ENCODE measurements at regions not wholly inside any gene's neighbourhood (a gene's known extent, or its start where the extent isn't known, plus 50 kb on each side); places are given as distances from the start of the nearest gene placed in this dataset.

DNA sequence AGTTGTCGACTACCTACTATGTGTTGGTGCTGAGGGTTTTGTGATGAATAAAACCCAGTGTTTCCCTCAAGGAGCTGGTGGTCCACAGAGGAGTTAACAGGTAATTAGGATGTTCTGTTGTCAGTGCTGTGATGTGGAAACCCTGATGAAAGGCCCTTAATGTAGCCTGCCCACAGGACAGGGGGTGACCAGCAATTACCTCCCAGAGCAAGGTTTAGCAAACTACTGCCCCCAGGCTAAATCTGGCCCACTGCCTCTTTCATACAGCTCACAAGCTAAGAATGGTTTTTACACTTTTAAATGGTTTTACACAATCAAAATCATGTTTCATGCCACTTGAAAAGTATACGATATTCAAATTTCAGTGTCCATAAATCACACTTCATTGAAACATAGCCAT is 536.2 kb downstream of the MIAT start:
- DNase-seq (ENCODE audit: low read depth in 1 of 2, low spot score in 1 of 2) = no peak

DNA sequence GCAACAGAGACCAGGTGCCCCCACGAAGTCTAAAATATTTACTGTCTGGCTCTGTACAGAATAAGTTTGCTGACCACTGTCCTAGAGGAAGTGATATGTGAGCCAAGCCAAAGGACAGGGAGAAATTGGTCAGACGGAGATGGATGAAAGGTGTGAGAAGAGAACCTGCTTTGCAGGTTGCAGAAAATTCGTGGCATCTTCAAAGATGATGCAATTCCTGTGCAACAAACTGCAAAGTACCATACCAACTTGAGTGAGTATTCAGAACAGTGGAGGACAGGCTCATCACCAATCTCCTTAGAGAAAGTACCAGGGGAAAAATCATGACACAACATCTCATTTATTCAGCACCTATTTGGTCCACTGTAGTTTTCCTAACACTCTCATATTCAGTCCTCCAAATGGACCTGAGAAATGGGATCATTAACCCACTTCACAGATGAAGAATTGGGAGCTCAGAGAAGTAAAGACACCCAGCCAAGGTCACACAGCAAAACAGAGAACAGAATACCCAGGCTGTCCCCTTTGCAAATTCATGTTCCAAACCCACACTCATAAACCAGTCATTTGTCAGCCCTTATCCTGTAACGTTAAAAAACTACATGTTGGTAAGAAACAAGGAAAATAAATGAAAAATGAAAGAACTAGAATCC is 536.8 kb downstream of the MIAT start:
- no peak for DNase-seq (ENCODE audit: low read depth in 1 of 2, low spot score in 1 of 2)

DNA sequence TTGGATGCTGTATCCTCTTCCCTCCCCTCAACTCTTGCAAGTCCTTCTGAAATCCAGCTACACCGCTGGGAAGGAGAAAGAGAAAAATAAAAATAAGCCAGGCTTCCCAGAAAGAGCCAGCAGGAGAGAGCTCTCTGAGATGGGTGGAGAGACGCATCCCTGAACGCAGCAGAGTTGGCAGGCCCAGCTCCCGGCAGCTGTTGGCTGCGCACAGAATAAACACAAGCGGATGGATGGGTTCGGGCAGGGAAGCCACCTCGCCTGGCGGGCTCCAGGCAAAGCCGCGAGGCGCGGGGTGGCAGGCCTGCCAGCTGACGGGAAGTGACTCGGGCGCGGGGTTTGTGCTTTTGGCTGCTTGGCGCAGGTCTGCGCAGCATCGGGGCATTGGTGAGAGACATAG is 537.7 kb downstream of the MIAT start:
- no peak for DNase-seq (ENCODE audit: low read depth in 1 of 2, low spot score in 1 of 2)

DNA sequence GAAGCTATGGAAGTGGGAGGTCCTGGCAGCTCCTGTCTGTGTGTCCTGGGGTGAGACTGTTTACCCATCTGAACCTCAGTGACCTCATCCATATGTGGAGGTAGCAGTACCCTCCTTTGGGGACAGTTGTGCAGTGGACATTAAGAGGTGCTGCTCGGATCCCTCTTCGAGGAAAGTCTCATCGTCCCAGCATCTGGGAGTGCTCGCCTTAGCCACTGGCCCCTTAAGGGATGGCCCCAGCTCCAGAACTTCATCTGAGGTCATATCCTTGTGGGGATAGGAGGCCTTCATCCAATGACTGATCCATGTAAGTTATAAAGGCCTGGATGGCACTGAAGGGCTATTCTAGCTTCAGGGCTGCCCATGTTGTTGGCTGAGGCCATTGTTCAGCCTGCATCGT is 538.1 kb downstream of the MIAT start:
- DNase-seq (ENCODE audit: low read depth in 1 of 2, low spot score in 1 of 2) = no peak

DNA sequence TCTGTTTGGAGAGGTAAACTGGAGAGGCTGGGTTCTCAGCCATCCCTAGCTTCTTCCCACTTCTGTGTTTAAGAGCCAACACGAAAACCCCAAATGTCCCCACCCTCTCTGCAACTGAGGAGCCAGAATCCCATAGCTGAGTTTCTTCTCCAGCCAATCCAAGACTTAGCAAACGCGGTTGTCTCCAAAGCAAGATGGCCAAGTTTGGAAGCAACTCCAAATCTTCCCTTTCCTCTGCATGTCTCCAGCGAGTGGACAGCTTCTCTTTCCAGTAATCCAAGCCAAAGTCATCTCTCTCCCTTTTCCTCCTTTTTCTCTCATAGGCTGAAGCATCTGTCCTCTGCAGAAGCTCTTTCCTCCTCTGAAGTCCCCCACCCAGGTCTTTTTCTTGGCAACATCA is 539.2 kb downstream of the MIAT start:
- DNase-seq (ENCODE audit: low read depth in 1 of 2, low spot score in 1 of 2) = no peak

DNA sequence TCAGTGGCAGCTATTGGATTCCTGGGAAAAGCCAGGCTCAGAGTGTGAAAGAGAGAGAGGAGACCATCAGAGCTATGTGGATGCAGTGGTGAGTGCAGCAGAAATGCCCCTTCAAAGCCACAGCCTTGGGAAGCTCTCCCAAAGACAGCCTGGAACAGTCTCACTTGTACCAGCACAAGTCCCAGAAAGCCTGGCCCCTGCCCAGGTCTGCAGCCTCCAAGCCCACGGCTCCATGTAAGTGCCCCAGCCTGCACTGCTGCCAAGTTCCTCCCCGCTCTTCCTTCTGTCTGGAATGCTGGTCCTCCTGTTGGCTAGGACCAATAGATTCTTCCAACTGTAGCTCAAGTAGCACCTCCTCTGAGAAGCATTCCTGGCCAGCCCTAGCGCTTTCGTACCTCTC is 539.7 kb downstream of the MIAT start:
- no peak for DNase-seq (ENCODE audit: low read depth in 1 of 2, low spot score in 1 of 2)

DNA sequence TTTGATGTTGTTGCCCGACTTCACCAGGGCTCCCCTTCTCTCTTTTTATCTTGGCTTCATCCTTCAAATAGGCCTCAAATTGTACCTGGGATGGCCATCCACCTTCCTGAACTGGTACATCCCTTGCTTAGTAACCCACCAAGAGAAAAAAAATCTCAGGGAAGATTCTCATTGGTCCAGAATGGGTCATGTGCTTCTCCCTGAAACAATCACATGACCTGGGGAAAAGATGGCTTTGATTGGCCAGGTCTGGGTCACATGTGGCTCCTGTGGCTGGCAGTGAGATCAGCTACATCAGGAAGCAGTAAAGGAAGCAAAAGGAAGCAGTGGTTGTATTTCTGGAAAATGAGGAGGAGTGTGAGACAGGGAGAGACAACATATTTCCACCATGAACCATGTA is 540.2 kb downstream of the MIAT start:
- no peak for DNase-seq (ENCODE audit: low read depth in 1 of 2, low spot score in 1 of 2)

DNA sequence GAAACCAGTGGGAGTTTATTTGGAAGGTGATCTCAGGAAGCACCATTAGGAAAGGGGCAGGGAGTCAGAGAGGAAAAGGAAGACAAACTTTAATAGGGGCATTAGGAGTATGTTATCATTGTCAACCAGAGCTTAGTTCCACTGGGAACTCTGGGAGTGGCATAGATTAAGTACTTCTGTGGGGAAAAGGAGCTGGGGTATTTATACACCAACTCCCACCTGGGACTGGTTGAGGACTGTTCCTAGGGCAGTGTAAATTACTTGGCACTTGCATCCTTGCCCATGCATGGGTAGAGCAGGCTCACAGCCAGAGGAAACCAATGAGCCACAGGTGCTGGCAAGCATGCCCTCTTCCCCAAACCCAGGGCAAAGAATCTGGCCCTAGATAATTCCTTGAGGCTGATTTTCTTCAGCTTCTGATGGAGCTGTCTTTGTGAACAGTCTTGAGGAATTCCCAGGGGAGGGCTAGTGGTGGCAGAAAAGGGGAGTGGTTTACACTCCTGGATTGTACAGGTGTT is 541.2 kb downstream of the MIAT start:
- DNase-seq (ENCODE audit: low read depth in 1 of 2, low spot score in 1 of 2) = no peak

DNA sequence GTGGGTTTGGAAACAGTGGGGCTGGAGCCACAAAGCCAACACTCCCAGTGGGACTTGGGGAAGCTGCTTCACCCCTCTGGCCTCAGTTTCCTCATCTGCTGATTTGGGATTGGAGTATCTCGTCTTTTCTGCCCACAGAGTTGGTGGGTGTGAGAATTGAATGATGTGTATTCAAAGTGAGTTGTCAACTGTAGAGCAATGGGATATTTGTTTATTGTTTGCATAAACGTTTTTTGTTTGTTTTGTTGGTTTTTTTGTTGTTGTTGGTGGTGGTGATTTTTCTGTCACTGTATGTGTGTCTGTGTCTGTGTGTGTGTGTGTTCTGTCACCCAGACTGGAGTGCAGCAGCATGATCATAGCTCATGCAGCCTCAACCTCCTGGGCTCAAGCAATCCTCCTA is 542.0 kb downstream of the MIAT start:
- DNase-seq (ENCODE audit: low read depth in 1 of 2, low spot score in 1 of 2) = no peak

DNA sequence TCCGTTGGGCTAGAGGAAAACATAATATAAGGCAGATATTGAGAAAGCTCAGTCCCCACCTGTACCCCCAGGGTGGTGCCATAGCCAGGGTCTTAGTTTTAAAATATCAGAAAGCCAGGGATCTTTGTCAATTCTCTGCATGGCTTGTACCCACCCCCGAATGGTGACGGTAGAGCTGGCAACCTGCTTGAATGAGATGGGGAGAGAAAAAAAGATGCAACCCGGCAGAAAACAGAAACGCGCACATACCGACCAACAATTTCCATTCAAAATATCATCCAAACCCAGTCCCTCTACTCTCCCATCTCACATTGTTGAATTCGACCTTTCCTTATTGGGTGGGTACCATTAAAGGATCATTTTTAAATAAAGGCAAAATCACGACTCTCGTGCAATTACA is 543.9 kb downstream of the MIAT start:
- DNase-seq (ENCODE audit: low read depth in 1 of 2, low spot score in 1 of 2) = no peak

DNA sequence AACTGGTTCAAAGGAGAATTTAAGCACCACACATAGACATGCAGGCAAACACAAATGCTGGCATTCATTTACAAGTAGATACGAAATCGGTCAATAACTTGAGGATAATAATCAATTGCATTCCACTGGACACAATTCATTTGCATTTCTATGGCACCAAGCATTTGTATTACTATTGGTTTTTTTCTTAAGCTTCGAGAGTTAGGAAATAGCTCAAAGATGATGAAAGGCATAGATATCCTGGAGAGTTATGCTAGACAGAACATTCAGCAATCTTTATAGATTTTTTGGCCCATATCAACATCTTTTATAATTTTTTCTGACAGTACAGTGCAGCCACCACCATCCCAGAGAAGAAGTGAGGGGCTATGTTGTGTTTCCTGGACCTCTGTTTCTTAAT is 544.4 kb downstream of the MIAT start:
- no peak for DNase-seq (ENCODE audit: low read depth in 1 of 2, low spot score in 1 of 2)

DNA sequence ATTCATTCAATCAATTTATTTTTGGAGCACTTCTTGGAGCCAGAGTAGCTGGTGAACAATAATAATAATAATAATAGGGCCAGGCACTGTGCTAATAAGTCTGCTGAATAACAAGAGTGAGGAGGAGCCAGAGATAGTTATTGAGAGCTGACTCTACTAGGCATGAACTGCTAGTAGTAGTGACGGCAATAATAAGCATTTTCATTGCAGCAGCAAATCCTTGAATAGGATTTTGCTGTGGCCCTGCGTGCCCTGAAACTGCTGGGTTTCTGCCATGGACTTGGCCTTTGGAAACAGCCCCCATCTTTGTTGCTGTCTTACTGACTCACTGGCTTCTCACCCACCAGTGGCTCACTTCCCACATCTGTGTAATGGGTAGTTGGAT is 545.9 kb downstream of the MIAT start:
- no peak for DNase-seq (ENCODE audit: low read depth in 1 of 2, low spot score in 1 of 2)

DNA sequence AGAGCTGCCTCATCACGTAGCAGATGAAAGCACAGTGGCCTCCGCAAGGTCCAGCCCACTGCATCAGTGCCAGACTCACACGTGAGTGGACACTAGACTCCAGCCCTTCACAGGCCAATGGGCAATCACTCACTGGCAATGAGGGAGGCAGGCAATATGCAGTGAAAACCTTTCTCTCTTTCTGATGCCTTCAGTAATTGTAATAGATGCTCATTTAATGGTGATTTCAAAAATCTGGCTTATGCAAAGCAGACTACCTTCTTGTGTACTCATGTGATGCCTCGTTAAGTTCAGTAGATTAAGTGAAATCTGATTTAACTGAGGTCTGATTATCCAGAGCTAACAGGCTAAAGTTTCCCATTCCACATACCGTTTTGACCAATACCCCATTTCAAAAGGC is 546.9 kb downstream of the MIAT start:
- DNase-seq (ENCODE audit: low read depth in 1 of 2, low spot score in 1 of 2) = no peak

DNA sequence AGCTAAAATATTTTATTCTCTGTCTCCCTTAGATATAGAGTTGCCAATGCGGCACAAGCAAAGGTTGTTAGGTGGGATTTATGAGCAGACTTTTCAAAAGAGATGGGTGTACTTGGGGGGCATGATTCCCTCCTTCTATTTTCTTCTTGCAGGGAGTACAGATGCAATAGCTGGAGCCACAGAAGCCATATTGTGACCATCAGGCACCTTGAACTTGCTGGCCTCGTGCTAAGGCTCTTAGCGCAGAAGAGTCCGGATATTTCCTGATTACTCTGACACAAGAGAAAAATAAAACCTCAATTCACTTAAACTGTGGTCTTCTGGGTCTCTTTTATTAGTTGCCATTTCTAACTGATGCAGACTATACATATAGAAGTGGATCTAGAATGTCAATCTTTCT is 547.4 kb downstream of the MIAT start:
- no peak for DNase-seq (ENCODE audit: low read depth in 1 of 2, low spot score in 1 of 2)

DNA sequence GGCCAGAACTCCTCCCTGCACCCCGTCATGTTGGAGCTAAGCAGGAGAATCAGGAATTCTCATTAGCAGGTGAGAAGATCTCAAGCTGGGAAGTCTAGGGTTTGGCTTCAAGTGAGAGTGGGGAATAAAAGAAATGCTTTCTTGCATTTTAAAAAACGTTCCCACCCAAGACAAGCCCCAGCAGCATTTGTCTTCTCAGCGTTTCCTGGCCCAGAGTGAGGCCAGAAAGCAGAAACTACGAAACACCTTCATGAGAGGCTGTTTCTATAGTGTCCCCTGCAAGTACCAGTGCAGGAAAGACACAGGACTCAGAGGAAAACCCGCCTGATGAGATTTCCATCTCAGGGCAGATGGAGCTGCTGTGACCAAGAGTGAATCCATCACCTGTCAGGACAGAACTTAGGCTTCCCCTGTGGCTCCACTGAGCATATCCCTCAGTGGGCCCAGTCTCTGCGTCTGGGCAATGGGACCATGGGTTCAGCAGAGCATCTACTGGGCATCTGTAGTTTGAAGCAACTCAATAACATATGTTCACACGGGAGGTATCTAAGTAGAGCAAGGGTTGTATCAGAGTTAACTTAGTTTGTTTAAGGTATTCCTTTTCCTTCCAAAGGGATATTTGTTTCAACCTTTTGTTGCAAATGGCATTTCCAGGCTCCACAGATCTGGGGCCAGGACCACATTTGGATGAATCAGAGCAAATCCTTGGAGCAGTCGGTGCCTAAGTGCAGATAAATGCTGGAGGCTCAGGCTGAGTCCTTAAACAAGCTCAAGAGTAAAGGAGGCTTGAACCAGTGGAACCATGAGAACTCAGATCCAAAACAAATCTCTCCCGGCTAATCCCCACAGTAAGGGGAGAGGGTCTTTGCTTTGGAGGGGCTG is 548.3 kb downstream of the MIAT start:
- DNase-seq (ENCODE audit: low read depth in 1 of 2, low spot score in 1 of 2) = no peak

DNA sequence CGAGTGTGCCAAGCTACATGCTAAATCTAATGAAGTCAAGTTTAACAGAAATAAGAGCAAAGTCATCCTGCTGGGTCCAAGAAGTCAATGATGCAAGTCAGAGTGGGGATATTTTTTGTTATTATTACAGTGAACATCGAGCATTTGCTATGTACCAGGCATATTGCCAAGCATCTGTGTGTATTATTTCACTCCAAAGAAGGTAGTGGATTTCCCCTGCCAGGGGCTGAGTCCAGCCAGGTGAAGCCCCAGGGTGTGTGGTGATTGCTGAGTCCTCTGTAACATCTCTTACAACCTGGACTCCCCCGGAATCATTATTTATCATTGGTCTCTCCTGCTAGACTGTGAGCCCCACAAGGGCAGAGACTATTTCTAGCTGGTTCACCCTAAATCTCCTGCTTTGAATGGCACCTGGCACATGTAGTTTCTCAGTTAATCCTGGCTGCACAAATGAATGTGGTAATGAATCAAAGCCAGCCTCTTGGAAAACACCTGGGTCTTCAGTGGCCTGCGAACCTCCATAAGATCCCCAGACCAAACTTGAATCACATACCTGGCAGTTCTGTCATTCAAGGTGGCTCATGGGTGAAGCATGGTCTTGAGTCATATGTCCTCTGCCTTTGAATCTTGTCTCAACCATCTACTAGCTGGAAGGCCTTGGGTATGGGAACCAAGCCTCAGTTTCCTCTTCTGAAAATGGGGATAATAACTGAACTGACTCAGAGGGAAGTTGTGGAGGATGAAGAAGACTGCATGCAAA is 549.2 kb downstream of the MIAT start:
- DNase-seq (ENCODE audit: low read depth in 1 of 2, low spot score in 1 of 2) = no peak

DNA sequence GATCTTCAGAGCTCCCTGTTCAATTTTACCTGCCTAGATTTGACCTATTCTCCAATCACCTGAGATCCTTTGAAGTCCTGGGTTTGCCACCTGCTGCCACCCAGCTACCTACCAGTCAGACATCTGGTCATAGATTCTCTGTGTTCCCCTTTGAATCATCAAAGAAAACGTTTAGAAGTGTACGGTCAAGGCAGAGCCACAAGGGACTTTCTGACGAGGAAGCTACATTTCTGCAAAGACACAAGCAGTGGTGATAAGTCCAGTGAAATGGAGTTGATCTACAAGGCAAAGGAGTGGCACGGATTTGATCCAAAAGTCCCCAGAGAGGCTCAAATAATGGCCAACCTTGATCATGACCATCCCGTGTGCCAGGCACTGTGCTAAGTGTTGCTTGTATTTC is 549.9 kb downstream of the MIAT start:
- no peak for DNase-seq (ENCODE audit: low read depth in 1 of 2, low spot score in 1 of 2)

DNA sequence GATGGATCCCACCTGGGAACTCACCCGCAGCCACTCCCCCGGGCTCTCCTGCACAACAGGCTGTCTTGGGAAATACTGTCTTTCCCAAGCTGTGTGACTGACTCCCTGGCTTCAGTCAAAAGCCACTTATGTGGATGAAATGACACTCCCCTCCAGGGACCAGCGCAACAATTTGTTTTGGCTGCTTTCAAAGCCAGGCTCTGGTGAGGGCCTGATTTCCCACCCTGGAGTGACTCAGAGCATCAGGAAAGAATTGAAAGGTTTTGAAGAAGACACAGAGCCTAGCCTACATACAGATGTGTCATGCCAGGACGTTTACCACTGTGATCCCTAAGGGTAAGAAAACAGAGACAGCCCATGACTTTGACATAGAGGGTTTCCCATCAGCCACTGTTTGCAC is 550.5 kb downstream of the MIAT start:
- DNase-seq (ENCODE audit: low read depth in 1 of 2, low spot score in 1 of 2) = no peak

DNA sequence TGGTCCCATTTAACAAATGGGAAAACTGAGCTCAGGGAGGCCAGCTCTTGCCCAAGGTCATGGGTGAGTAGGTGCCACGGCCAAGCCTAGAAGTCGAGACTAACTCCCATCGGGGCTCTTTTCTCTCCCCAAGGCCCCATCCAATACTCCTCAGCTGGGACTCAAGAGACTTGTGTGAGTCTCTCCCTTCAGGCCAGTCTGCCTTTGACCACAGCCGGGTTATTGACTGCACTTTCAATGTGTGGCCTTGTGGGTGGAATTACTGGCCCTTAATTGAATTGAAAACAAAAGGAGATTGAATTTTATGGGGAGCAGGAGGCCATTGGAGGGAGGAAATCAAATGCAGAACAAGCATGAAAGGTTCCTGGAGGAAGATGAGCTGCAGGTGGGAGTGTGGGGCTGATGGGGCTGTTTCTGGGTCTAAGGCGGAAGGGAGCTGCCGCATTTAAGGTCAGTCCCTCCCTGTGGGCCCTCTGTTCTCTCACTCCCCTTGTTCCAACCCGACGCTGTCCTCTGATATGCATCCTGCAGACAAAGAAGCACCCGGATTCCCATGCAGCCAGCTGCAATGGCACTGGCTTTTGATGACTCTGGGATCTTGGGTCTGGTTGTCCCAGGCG is 552.8 kb downstream of the MIAT start:
- DNase-seq (ENCODE audit: low read depth in 1 of 2, low spot score in 1 of 2) = no peak

DNA sequence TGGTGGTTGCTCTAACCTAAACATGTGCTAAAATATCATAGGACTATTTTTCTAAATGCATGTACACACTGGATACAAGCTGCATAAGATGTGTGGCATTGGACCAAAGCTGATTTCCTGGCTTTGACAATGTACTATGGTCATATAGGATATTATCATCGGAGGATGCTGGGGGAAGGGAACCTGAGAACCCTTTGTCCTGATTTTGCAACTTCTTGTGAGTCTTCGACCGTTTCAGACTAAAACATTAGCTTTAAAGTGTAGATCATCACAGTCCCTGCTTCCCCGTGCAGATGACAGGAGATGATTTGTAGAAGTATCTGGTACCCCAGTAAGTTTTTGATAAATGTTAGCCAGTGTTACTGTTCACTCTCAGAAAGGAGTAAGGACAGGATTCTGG is 554.7 kb downstream of the MIAT start:
- DNase-seq (ENCODE audit: low read depth in 1 of 2, low spot score in 1 of 2) = no peak

DNA sequence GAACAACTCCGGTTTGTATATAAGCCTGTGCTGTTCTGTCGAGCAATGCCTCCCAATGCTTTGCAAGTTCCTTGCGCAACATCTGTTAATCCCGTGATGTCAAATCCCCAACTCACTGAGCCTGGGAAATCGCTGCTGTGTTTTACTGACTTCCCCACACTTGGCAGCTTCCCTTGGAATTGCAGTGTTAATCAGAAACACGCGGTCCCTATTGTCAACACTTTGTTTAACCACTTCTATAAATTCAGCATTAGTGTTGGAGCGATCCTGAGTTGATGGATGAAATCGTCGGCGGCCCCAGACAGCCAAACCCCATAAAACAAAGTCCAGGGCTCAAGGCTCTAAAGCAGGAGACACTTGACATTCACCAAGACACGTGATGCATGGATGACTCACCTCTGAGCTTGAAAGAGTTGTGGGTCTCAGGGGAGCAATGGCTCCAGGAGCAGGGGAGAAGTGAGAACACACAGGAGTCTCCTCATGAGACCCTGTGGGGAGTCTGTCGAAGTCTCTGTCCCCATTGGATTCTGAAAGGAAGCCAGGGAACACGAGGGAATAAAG is 555.3 kb downstream of the MIAT start:
- DNase-seq (ENCODE audit: low read depth in 1 of 2, low spot score in 1 of 2) = no peak

Measured in stimulated activated CD4-positive, alpha-beta T cell treated with anti-CD3 and anti-CD28 coated beads, Interleukin-15, amount 100 ng/mL, for 1 hour (primary cell).